Activated T-cell treated with anti-CD3 and anti-CD28 coated beads, Interleukin-2, amount 50 U/mL, for 1 hour (primary cell): ENCODE measurements at regions not wholly inside any gene's neighbourhood (a gene's known extent, or its start where the extent isn't known, plus 50 kb on each side); places are given as distances from the start of the nearest gene placed in this dataset.
"Not testable (repeated sequence)": the region's sequence is repeated elsewhere in the genome, so short reads cannot be mapped to it uniquely, and the experiment has no call there.

Source experiments
- DNase-seq: peaks from one replicate; pipeline ENCODE4 v3.0.0-alpha.2; 2020

- not testable (repeated sequence) for DNase-seq
These were observed 1417.2 kb downstream of the FSTL5 start for GRCh38 chr4:160746585-160746984.

GRCh38 chr4:160772668-160773067 is 1391.1 kb downstream of the FSTL5 start:
- no peak for DNase-seq

GRCh38 chr4:160795216-160795615 is 1368.6 kb downstream of the FSTL5 start:
- DNase-seq = no peak

GRCh38 chr4:160808174-160808573 is 1355.6 kb downstream of the FSTL5 start:
- no peak for DNase-seq

GRCh38 chr4:160809576-160809975 is 1354.2 kb downstream of the FSTL5 start:
- no peak for DNase-seq

GRCh38 chr4:160810424-160810823 is 1353.4 kb downstream of the FSTL5 start:
- no peak for DNase-seq

GRCh38 chr4:160810941-160811340 is 1352.9 kb downstream of the FSTL5 start:
- DNase-seq = no peak

- DNase-seq = no peak
These were observed 1351.8 kb downstream of the FSTL5 start for GRCh38 chr4:160811956-160812355.

- no peak for DNase-seq
These were observed 1349.1 kb downstream of the FSTL5 start for GRCh38 chr4:160814726-160815125.

- DNase-seq = no peak
These were observed 1345.2 kb downstream of the FSTL5 start for GRCh38 chr4:160818571-160818970.

GRCh38 chr4:160819791-160820190 is 1344.0 kb downstream of the FSTL5 start:
- DNase-seq = no peak

- DNase-seq = no peak
These were observed 1339.3 kb downstream of the FSTL5 start for GRCh38 chr4:160824481-160824880.

GRCh38 chr4:160825644-160826338 is 1338.0 kb downstream of the FSTL5 start:
- no peak for DNase-seq

- DNase-seq = no peak
These were observed 1337.5 kb downstream of the FSTL5 start for GRCh38 chr4:160826339-160826679.

- DNase-seq = no peak
These were observed 1332.5 kb downstream of the FSTL5 start for GRCh38 chr4:160831165-160831922.

GRCh38 chr4:160835789-160836188 is 1328.0 kb downstream of the FSTL5 start:
- DNase-seq = no peak

- no peak for DNase-seq
These were observed 1327.4 kb downstream of the FSTL5 start for GRCh38 chr4:160836431-160836830.

GRCh38 chr4:160846121-160846520 is 1317.7 kb downstream of the FSTL5 start:
- DNase-seq = no peak

- DNase-seq = no peak
These were observed 1316.6 kb downstream of the FSTL5 start for GRCh38 chr4:160847228-160847627.

GRCh38 chr4:160848489-160848888 is 1315.3 kb downstream of the FSTL5 start:
- no peak for DNase-seq

GRCh38 chr4:160848901-160849760 is 1314.7 kb downstream of the FSTL5 start:
- DNase-seq = no peak

GRCh38 chr4:160864253-160864652 is 1299.5 kb downstream of the FSTL5 start:
- no peak for DNase-seq

GRCh38 chr4:160869899-160870298 is 1293.9 kb downstream of the FSTL5 start:
- no peak for DNase-seq

GRCh38 chr4:160872491-160872890 is 1291.3 kb downstream of the FSTL5 start:
- no peak for DNase-seq
